ENCODE measurements at regions not wholly inside any gene's neighbourhood (a gene's known extent, or its start where the extent isn't known, plus 50 kb on each side); places are given as distances from the start of the nearest gene placed in this dataset.

DNA sequence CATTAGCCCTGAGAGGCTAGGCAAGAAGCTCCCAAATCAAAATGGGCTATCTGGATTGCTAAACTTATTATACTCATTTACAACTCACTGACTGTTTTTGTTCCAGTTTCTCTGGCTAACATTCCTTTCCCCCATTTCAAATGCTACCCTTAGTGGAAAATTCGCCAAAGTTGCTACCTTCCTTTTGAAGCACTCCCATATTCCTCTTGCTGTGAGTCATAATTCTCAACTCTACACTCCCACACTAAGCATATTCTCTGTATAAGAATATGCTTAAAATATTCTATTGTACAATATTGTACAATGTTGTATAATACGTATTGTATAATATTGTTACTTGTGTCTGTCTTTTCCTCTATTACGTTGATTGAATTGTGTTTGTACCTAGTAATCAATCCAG is 398.6 kb downstream of the PYDC2 start:
- no peaks in the 10 kb centered on the region for H3K27me3 ChIP-seq (ENCODE audit: insufficient read depth, low read depth)
- H3K4me1 ChIP-seq (ENCODE audit: low read depth, poor library complexity, severe bottlenecking), result no peaks in the 10 kb centered on the region
- no peak for TF ChIP-seq CTCF (conservative IDR thresholded peaks at IDR 0.05; ENCODE audit: low read depth, low read length)
- H3K4me3 ChIP-seq (IDR thresholded peaks at IDR 0.05; ENCODE audit: insufficient read depth, low read depth, low read length), result no peak overlapping the region
- no peak overlapping the region for H3K4me2 ChIP-seq
- H4K20me1 ChIP-seq (ENCODE audit: insufficient read depth), result no peaks in the 10 kb centered on the region
- no peaks in the 10 kb centered on the region for H3K79me2 ChIP-seq (ENCODE audit: insufficient read depth, low read depth)
- no peak overlapping the region for H3K27ac ChIP-seq
- no peaks in the 10 kb centered on the region for H3K36me3 ChIP-seq (ENCODE audit: insufficient read depth)
- no peak overlapping the region for H2AFZ ChIP-seq (ENCODE audit: low read depth)
- no peak overlapping the region for H3K9ac ChIP-seq

DNA sequence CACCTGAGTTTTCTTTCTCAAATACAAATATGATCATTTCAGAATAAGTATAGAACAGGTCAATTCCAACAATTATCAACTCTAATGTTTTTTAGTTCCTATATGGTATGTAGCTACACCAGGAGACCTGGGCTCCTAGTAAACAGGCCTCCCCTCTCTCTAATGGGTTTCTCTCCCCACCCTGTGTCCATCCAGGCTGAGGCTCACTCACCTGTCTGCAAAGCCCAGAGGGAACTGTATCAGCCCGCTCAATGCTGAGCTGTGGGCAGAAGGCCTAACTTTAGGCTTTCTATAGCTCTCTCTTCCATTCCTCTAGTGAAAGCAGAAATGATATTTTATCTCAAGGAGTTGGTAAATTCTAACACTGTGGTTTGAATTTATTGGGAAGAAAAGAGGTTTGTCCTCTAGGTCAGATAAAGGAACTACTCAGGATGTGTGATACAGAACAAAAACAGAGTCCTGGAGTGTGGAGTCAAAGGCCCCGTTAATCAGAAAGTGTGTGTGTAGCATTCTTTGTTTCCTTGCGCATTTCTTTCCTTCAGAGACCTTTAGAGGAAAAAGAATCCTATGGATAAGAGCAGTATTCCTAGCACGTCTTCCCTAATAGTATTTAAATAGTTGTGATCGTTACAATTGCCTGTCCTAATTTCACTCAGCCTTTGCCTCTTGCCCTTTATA is 408.9 kb downstream of the PYDC2 start:
- H4K20me1 ChIP-seq (ENCODE audit: insufficient read depth), result no peaks in the 10 kb centered on the region
- no peak overlapping the region for H3K4me3 ChIP-seq (IDR thresholded peaks at IDR 0.05; ENCODE audit: insufficient read depth, low read depth, low read length)
- TF ChIP-seq CTCF (conservative IDR thresholded peaks at IDR 0.05; ENCODE audit: low read depth, low read length), result no peak
- H3K27me3 ChIP-seq (ENCODE audit: insufficient read depth, low read depth), result no peaks in the 10 kb centered on the region
- no peak overlapping the region for H3K9ac ChIP-seq
- H3K4me2 ChIP-seq, result no peak overlapping the region
- H2AFZ ChIP-seq (ENCODE audit: low read depth), result no peak overlapping the region
- no peak overlapping the region for H3K27ac ChIP-seq
- H3K79me2 ChIP-seq (ENCODE audit: insufficient read depth, low read depth), result no peaks in the 10 kb centered on the region
- no peaks in the 10 kb centered on the region for H3K36me3 ChIP-seq (ENCODE audit: insufficient read depth)
- H3K4me1 ChIP-seq (ENCODE audit: low read depth, poor library complexity, severe bottlenecking), result no peaks in the 10 kb centered on the region

DNA sequence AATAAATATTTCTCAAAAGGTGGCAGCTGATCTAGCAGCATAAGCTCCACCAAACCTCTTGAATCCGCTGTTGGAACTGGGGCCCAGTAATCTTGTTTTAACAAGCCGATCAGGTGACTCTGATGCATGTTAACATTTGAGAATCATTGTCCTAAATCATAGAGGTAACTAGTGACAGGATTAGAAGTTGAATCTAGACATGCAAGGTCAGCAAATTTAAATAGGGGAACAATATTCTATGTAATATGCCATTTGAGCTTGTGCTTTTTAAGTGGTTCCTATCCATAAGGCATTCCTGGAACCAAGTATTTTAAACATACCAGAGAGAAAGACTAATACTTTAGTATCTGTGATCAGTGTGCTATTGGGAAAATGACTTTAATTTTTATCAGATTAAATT is 412.8 kb downstream of the PYDC2 start:
- Histone ChIP-seq H2AFZ (ENCODE audit: low read depth) (no peak overlapping the region), H3K27me3 (ENCODE audit: insufficient read depth, low read depth) (no peaks in the 10 kb centered on the region), H3K27ac (no peak overlapping the region), H3K36me3 (ENCODE audit: insufficient read depth) (no peaks in the 10 kb centered on the region), H3K4me2 (no peak overlapping the region), H3K4me3 (IDR thresholded peaks at IDR 0.05; ENCODE audit: insufficient read depth, low read depth, low read length) (no peak overlapping the region), H3K79me2 (ENCODE audit: insufficient read depth, low read depth) (no peaks in the 10 kb centered on the region), H3K4me1 (ENCODE audit: low read depth, poor library complexity, severe bottlenecking) (no peaks in the 10 kb centered on the region), H3K9ac (no peak overlapping the region), H4K20me1 (ENCODE audit: insufficient read depth) (no peaks in the 10 kb centered on the region)
- TF ChIP-seq CTCF (conservative IDR thresholded peaks at IDR 0.05; ENCODE audit: low read depth, low read length), result no peak

DNA sequence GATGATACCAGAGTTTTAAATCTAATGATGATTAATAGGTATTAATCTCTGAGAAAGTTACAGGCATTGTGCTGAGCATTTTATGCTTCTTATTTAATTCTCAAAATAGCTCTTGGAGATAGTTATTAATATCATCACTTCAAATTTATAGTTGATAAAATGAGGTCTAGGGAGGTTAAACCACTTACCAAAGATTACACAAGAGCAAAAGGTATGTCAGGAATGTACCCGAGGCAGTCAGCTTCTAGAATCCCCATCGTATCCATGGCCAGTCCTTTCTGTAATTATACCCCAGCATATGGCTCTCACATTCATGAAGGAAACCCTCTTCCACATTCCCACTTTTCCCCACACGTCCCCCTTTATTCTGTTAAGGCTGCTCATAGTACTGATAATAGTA is 421.3 kb downstream of the PYDC2 start:
- H3K4me2 ChIP-seq, result no peak overlapping the region
- no peaks in the 10 kb centered on the region for H3K27me3 ChIP-seq (ENCODE audit: insufficient read depth, low read depth)
- H2AFZ ChIP-seq (ENCODE audit: low read depth), result no peak overlapping the region
- H3K27ac ChIP-seq, result no peak overlapping the region
- no peak for TF ChIP-seq CTCF (conservative IDR thresholded peaks at IDR 0.05; ENCODE audit: low read depth, low read length)
- H3K79me2 ChIP-seq (ENCODE audit: insufficient read depth, low read depth), result no peaks in the 10 kb centered on the region
- no peak overlapping the region for H3K4me3 ChIP-seq (IDR thresholded peaks at IDR 0.05; ENCODE audit: insufficient read depth, low read depth, low read length)
- H3K4me1 ChIP-seq (ENCODE audit: low read depth, poor library complexity, severe bottlenecking), result no peaks in the 10 kb centered on the region
- no peaks in the 10 kb centered on the region for H4K20me1 ChIP-seq (ENCODE audit: insufficient read depth)
- H3K36me3 ChIP-seq (ENCODE audit: insufficient read depth), result no peaks in the 10 kb centered on the region
- H3K9ac ChIP-seq, result no peak overlapping the region
